OCI-LY3 (cell line): ENCODE measurements at regions not wholly inside any gene's neighbourhood (a gene's known extent, or its start where the extent isn't known, plus 50 kb on each side); places are given as distances from the start of the nearest gene placed in this dataset.

Source experiments
- CTCF ChIP-seq: fragments of 200-600, 300-600 bp; sonication (generic); IDR thresholded peaks from 2 replicates; pipeline ENCODE4 v1.5.1; 2014; ENCODE audit warnings: antibody characterized with exemption, low read length, low read depth
- EZH2phosphoT487 ChIP-seq: fragments of 200-600 bp; shearing (Covaris generic); IDR thresholded peaks from 2 replicates; pipeline ENCODE4 v1.6.1; 2018; ENCODE audit warnings: antibody characterized with exemption, mixed run types, low read depth

GRCh38 chr2:39568561-39569006 is 97.1 kb upstream of the TMEM178A start:
- no peak for TF ChIP-seq CTCF
- no peak for TF ChIP-seq EZH2phosphoT487
